ENCODE measurements at regions not wholly inside any gene's neighbourhood (a gene's known extent, or its start where the extent isn't known, plus 50 kb on each side); places are given as distances from the start of the nearest gene placed in this dataset.
"Not testable (repeated sequence)": the region's sequence is repeated elsewhere in the genome, so short reads cannot be mapped to it uniquely, and the experiment has no call there.

DNA sequence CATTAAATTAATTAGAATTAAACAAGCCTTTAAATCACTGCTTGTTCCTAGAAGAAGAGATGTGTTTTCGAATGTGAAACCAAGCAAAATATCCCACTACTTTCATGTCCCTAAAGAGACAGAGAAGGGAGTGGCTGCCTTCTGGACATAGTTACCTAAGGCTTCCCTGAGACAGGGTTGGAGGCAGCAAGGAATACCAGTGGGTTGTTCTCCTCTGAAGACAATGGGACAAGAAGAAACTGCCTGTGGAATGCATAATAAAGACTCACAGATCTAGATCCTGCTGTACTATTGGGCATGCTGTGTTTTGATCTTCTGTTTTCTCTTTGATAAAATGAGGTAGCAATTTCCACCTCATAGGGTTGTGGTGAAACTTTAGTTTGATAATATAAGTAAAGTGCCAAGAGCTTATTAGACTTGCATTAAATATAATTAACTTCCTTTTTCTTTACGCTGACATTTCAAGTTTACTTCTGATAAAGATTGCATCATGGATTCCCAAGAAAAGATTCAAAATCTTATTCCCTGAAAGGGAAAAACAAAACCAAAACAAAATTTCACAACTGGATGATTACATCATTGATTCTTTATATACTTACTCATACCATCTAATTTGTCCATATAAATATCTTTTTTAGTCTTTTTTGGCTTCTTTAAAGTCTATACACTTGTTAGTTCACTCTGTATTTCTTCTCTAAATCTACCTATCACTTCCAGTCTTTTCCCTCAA lies 621.3 kb downstream of the ETS1 start:
- Histone ChIP-seq H3K27me3 (ENCODE audit: control insufficient read depth in 5 of 5, insufficient read depth in 4 of 5, low read length in 5 of 5) (no peaks in the 10 kb centered on the region), H3K4me1 (ENCODE audit: control insufficient read depth in 5 of 5, insufficient read depth in 5 of 5, low read length in 5 of 5) (peaks cover 0 to 11% (median 2%) of the 10 kb centered on the region in 5 donors), H3K9me3 (ENCODE audit: control insufficient read depth in 5 of 5, low read length in 5 of 5) (no peaks in the 10 kb centered on the region), H3K27ac (ENCODE audit: low read depth, low read length) (no peak overlapping the region), H3K4me3 (ENCODE audit: low read depth in 1 of 5, low read length in 5 of 5) (no peak overlapping the region), H3K36me3 (ENCODE audit: control insufficient read depth in 5 of 5, insufficient read depth in 5 of 5, low read length in 5 of 5) (no peaks in the 10 kb centered on the region), H3K9ac (ENCODE audit: low read length in 5 of 5) (no peak overlapping the region)

DNA sequence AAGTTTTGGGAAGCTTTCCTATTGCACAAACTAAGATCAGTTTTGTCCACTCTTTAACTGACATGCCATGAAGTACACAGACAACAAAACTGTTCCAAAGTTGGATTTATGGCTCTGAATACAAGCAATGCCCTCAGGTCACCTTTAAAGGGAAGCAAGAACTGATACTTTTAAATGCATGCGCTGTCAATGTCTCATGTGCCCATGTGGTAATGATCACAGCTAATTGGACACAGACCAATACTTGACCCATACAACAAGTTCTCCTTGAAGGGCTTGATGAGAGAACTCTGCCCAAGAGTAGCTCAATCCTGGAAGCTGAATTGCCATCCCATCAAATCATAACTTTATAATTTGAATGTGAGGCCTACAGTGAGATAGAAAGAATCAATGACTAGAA lies 624.9 kb downstream of the ETS1 start:
- Histone ChIP-seq H3K27me3 (ENCODE audit: control insufficient read depth in 5 of 5, insufficient read depth in 4 of 5, low read length in 5 of 5) (no peaks in the 10 kb centered on the region), H3K4me1 (ENCODE audit: control insufficient read depth in 5 of 5, insufficient read depth in 5 of 5, low read length in 5 of 5) (peaks cover 0 to 11% (median 2%) of the 10 kb centered on the region in 5 donors), H3K27ac (ENCODE audit: low read depth, low read length) (no peak overlapping the region), H3K9me3 (ENCODE audit: control insufficient read depth in 5 of 5, low read length in 5 of 5) (no peaks in the 10 kb centered on the region), H3K9ac (ENCODE audit: low read length in 5 of 5) (no peak overlapping the region), H3K36me3 (ENCODE audit: control insufficient read depth in 5 of 5, insufficient read depth in 5 of 5, low read length in 5 of 5) (no peaks in the 10 kb centered on the region), H3K4me3 (ENCODE audit: low read depth in 1 of 5, low read length in 5 of 5) (no peak overlapping the region)

GRCh38 chr11:127950162-127950561 lies 637.2 kb downstream of the ETS1 start:
- Histone ChIP-seq H3K9ac (ENCODE audit: low read length in 5 of 5) (no peak overlapping the region), H3K27ac (ENCODE audit: low read depth, low read length) (no peak overlapping the region), H3K9me3 (ENCODE audit: control insufficient read depth in 5 of 5, low read length in 5 of 5) (no peaks in the 10 kb centered on the region), H3K4me3 (ENCODE audit: low read depth in 1 of 5, low read length in 5 of 5) (no peak overlapping the region), H3K36me3 (ENCODE audit: control insufficient read depth in 5 of 5, insufficient read depth in 5 of 5, low read length in 5 of 5) (no peaks in the 10 kb centered on the region), H3K27me3 (ENCODE audit: control insufficient read depth in 5 of 5, insufficient read depth in 4 of 5, low read length in 5 of 5) (no peaks in the 10 kb centered on the region), H3K4me1 (ENCODE audit: control insufficient read depth in 5 of 5, insufficient read depth in 5 of 5, low read length in 5 of 5) (no peaks in the 10 kb centered on the region)

- H3K4me3 ChIP-seq (ENCODE audit: low read depth in 1 of 5, low read length in 5 of 5) = no peak overlapping the region
- no peaks in the 10 kb centered on the region for H3K9me3 ChIP-seq (ENCODE audit: control insufficient read depth in 5 of 5, low read length in 5 of 5)
- H3K27ac ChIP-seq (ENCODE audit: low read depth, low read length) = no peak overlapping the region
- no peaks in the 10 kb centered on the region for H3K27me3 ChIP-seq (ENCODE audit: control insufficient read depth in 5 of 5, insufficient read depth in 4 of 5, low read length in 5 of 5)
- H3K36me3 ChIP-seq (ENCODE audit: control insufficient read depth in 5 of 5, insufficient read depth in 5 of 5, low read length in 5 of 5) = no peaks in the 10 kb centered on the region
- no peaks in the 10 kb centered on the region for H3K4me1 ChIP-seq (ENCODE audit: control insufficient read depth in 5 of 5, insufficient read depth in 5 of 5, low read length in 5 of 5)
- no peak overlapping the region for H3K9ac ChIP-seq (ENCODE audit: low read length in 5 of 5)
Observed at GRCh38 chr11:127943763-127944162, 643.6 kb downstream of the ETS1 start.

DNA sequence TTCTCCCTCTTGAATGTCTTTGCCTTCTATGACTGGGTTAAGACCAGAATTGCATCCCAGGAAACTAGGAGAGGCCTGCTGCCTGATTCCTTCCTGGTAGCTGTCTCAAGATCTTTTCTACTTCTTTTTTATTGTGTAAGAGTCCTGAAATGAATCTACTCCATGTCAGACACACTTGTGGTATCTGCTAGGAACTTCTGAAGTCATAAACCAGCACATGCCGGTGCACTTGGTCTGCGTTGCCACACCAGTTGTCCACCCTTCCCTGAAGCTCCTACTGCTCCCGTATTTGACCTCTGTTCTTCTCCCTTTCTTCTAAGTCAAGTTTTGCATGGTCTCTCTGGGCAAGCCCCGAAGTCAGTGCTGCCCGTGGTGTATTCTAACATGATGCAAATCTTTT lies 644.2 kb downstream of the ETS1 start:
- H3K4me3 ChIP-seq (ENCODE audit: low read depth in 1 of 5, low read length in 5 of 5) = no peak overlapping the region
- no peaks in the 10 kb centered on the region for H3K9me3 ChIP-seq (ENCODE audit: control insufficient read depth in 5 of 5, low read length in 5 of 5)

GRCh38 chr11:127941554-127941953 lies 645.8 kb downstream of the ETS1 start:
- H3K9me3 ChIP-seq (ENCODE audit: control insufficient read depth in 5 of 5, low read length in 5 of 5); H3K4me1 ChIP-seq (ENCODE audit: control insufficient read depth in 5 of 5, insufficient read depth in 5 of 5, low read length in 5 of 5); H3K36me3 ChIP-seq (ENCODE audit: control insufficient read depth in 5 of 5, insufficient read depth in 5 of 5, low read length in 5 of 5); H3K27me3 ChIP-seq (ENCODE audit: control insufficient read depth in 5 of 5, insufficient read depth in 4 of 5, low read length in 5 of 5); H3K9ac ChIP-seq (ENCODE audit: low read length in 5 of 5); H3K27ac ChIP-seq (ENCODE audit: low read depth, low read length); H3K4me3 ChIP-seq (ENCODE audit: low read depth in 1 of 5, low read length in 5 of 5): not testable (repeated sequence)

More for the DNA sequence above, 644.2 kb downstream of the ETS1 start:
- Histone ChIP-seq H3K27ac (ENCODE audit: low read depth, low read length) (no peak overlapping the region), H3K9ac (ENCODE audit: low read length in 5 of 5) (no peak overlapping the region), H3K4me1 (ENCODE audit: control insufficient read depth in 5 of 5, insufficient read depth in 5 of 5, low read length in 5 of 5) (no peaks in the 10 kb centered on the region), H3K36me3 (ENCODE audit: control insufficient read depth in 5 of 5, insufficient read depth in 5 of 5, low read length in 5 of 5) (no peaks in the 10 kb centered on the region), H3K27me3 (ENCODE audit: control insufficient read depth in 5 of 5, insufficient read depth in 4 of 5, low read length in 5 of 5) (no peaks in the 10 kb centered on the region)

- no peak overlapping the region for H3K9ac ChIP-seq (ENCODE audit: low read length in 5 of 5)
- no peaks in the 10 kb centered on the region for H3K36me3 ChIP-seq (ENCODE audit: control insufficient read depth in 5 of 5, insufficient read depth in 5 of 5, low read length in 5 of 5)
- no peaks in the 10 kb centered on the region for H3K9me3 ChIP-seq (ENCODE audit: control insufficient read depth in 5 of 5, low read length in 5 of 5)
- no peak overlapping the region for H3K27ac ChIP-seq (ENCODE audit: low read depth, low read length)
- no peak overlapping the region for H3K4me3 ChIP-seq (ENCODE audit: low read depth in 1 of 5, low read length in 5 of 5)
- H3K4me1 ChIP-seq (ENCODE audit: control insufficient read depth in 5 of 5, insufficient read depth in 5 of 5, low read length in 5 of 5) = no peaks in the 10 kb centered on the region
- no peaks in the 10 kb centered on the region for H3K27me3 ChIP-seq (ENCODE audit: control insufficient read depth in 5 of 5, insufficient read depth in 4 of 5, low read length in 5 of 5)
Observed at GRCh38 chr11:127939000-127939399, 648.4 kb downstream of the ETS1 start.

DNA sequence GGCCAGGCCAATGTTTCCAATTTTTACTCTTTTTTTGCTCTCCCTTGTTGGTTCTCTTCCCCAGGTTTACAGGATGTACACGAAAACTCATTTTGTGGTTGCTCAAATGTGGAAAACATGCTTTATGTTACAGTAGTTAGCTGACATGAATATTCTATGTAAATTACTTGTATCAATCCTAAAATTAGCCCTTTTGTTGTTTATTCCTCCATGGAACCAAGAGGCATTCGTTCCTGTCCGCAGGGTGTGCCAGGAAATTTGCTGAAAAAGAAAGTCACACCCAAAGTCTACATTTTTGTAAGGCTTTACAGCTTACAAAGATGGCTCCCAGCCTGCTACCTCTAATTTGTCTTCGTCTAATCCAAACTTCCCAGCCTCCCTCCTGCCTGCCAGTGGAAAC lies 652.3 kb downstream of the ETS1 start:
- Histone ChIP-seq H3K4me3 (ENCODE audit: low read depth in 1 of 5, low read length in 5 of 5) (no peak overlapping the region), H3K27me3 (ENCODE audit: control insufficient read depth in 5 of 5, insufficient read depth in 4 of 5, low read length in 5 of 5) (no peaks in the 10 kb centered on the region), H3K9me3 (ENCODE audit: control insufficient read depth in 5 of 5, low read length in 5 of 5) (no peaks in the 10 kb centered on the region), H3K4me1 (ENCODE audit: control insufficient read depth in 5 of 5, insufficient read depth in 5 of 5, low read length in 5 of 5) (no peaks in the 10 kb centered on the region), H3K27ac (ENCODE audit: low read depth, low read length) (no peak overlapping the region), H3K36me3 (ENCODE audit: control insufficient read depth in 5 of 5, insufficient read depth in 5 of 5, low read length in 5 of 5) (no peaks in the 10 kb centered on the region), H3K9ac (ENCODE audit: low read length in 5 of 5) (no peak overlapping the region)

DNA sequence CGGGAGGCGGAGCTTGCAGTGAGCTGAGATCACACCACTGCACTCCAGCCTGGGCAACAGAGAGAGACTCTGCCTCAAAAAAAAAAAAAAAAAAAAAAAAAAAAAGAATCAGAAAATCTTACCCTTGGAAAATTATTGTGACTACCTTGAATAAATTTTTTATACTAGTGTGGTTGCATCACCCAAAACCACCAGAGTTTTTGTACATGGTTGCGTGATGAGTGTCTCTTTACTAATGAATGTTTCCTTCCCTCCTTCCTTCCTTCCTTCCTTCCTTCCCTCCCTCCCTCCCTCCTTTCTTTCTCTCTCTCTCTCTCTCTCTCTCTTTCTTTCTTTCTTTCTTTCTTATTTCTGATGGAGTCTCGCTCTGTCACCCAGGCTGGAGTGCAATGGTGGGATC lies 653.4 kb downstream of the ETS1 start:
- not testable (repeated sequence) for H3K27me3 ChIP-seq (ENCODE audit: control insufficient read depth in 5 of 5, insufficient read depth in 4 of 5, low read length in 5 of 5); H3K36me3 ChIP-seq (ENCODE audit: control insufficient read depth in 5 of 5, insufficient read depth in 5 of 5, low read length in 5 of 5); H3K9me3 ChIP-seq (ENCODE audit: control insufficient read depth in 5 of 5, low read length in 5 of 5); H3K4me1 ChIP-seq (ENCODE audit: control insufficient read depth in 5 of 5, insufficient read depth in 5 of 5, low read length in 5 of 5); H3K27ac ChIP-seq (ENCODE audit: low read depth, low read length); H3K4me3 ChIP-seq (ENCODE audit: low read depth in 1 of 5, low read length in 5 of 5); H3K9ac ChIP-seq (ENCODE audit: low read length in 5 of 5)

- H3K4me1 ChIP-seq (ENCODE audit: control insufficient read depth in 5 of 5, insufficient read depth in 5 of 5, low read length in 5 of 5) = no peaks in the 10 kb centered on the region
- peaks cover 0 to 4% (median 0%) of the 10 kb centered on the region in 5 donors for H3K9me3 ChIP-seq (ENCODE audit: control insufficient read depth in 5 of 5, low read length in 5 of 5)
- no peaks in the 10 kb centered on the region for H3K36me3 ChIP-seq (ENCODE audit: control insufficient read depth in 5 of 5, insufficient read depth in 5 of 5, low read length in 5 of 5)
- H3K4me3 ChIP-seq (ENCODE audit: low read depth in 1 of 5, low read length in 5 of 5) = no peak overlapping the region
- no peak overlapping the region for H3K9ac ChIP-seq (ENCODE audit: low read length in 5 of 5)
- no peak overlapping the region for H3K27ac ChIP-seq (ENCODE audit: low read depth, low read length)
- H3K27me3 ChIP-seq (ENCODE audit: control insufficient read depth in 5 of 5, insufficient read depth in 4 of 5, low read length in 5 of 5) = no peaks in the 10 kb centered on the region
Observed at GRCh38 chr11:127931803-127932202, 655.6 kb downstream of the ETS1 start.
